Keratinocyte (primary cell): ENCODE measurements at regions not wholly inside any gene's neighbourhood (a gene's known extent, or its start where the extent isn't known, plus 50 kb on each side); places are given as distances from the start of the nearest gene placed in this dataset.
"Not testable (repeated sequence)": the region's sequence is repeated elsewhere in the genome, so short reads cannot be mapped to it uniquely, and the experiment has no call there.

ENCODE experiments used
- CTCF ChIP-seq, 3 experiments: IDR thresholded peaks in 1 of 3; conservative IDR thresholded peaks in 1 of 3; optimal IDR thresholded peaks in 1 of 3; 2 replicates in 2 of 3; 3 replicates in 1 of 3; pipeline versions ENCODE3 to v1.5.1; 2011; ENCODE audit warnings: low read length in 3 of 3, mild to moderate bottlenecking in 3 of 3, moderate library complexity in 2 of 3, control low read depth in 1 of 3, inconsistent platforms in 1 of 3; ENCODE audit not compliant: insufficient read depth in 2 of 3; ENCODE audit errors: extremely low read depth in 1 of 3
- EZH2 ChIP-seq: IDR thresholded peaks from one replicate; pipeline ENCODE4 v1.6.1; 2012; ENCODE audit warnings: inconsistent platforms, mild to moderate bottlenecking, low read length, moderate library complexity

GRCh38 chr12:9454021-9454420 is 153.7 kb downstream of the KLRB1 start:
- not testable (repeated sequence) for TF ChIP-seq CTCF (optimal IDR thresholded peaks at IDR 0.05 in 1 of 3, IDR thresholded peaks at IDR 0.05 in 1 of 3, conservative IDR thresholded peaks at IDR 0.05 in 1 of 3; ENCODE audit: extremely low read depth in 1 of 3, insufficient read depth in 2 of 3, low read length in 3 of 3); EZH2
